Vagina (tissue), 2 donors: ENCODE measurements at regions not wholly inside any gene's neighbourhood (a gene's known extent, or its start where the extent isn't known, plus 50 kb on each side); places are given as distances from the start of the nearest gene placed in this dataset.

Source experiments
- DNase-seq, 2 donors: peaks; one replicate each; pipeline ENCODE4 v3.0.0-alpha.2; 2017; ENCODE audit errors: extremely low spot score in 2 of 2
- H3K27ac ChIP-seq: fragments of 200-600 bp; sonication (generic); one replicate; pipeline ENCODE4 v1.5.1; 2019
- H3K27me3 ChIP-seq: fragments of 200-600 bp; sonication (generic); one replicate; pipeline ENCODE4 v1.5.1; 2019
- H3K36me3 ChIP-seq, 2 donors: fragments of 200-600 bp; sonication (generic); one replicate each; pipeline ENCODE4 v1.5.1; 2017 to 2019
- H3K4me1 ChIP-seq: fragments of 200-600 bp; sonication (generic); one replicate; pipeline ENCODE4 v1.5.1; 2019
- H3K4me3 ChIP-seq, 2 donors: fragments of 200-600 bp; sonication (generic); 1 replicate in 1 of 2; 2 replicates in 1 of 2; pipeline ENCODE4 v1.5.1; 2016 to 2019
- H3K9me3 ChIP-seq: fragments of 200-600 bp; sonication (generic); one replicate; pipeline ENCODE4 v1.5.1; 2019
- CTCF ChIP-seq, 3 experiments: fragments of 450-650 bp in 2 of 3; fragments of 200-600 bp in 1 of 3; sonication (generic) in 1 of 3; IDR thresholded peaks; one replicate each; pipeline ENCODE4 v1.5.1; 2017 to 2019; ENCODE audit warnings: antibody characterized with exemption in 3 of 3, mild to moderate bottlenecking in 2 of 3, moderate library complexity in 2 of 3
- POLR2A ChIP-seq, 2 donors: fragments of 450-650 bp; IDR thresholded peaks; one replicate each; pipeline ENCODE4 v1.6.1; 2017; ENCODE audit warnings: antibody characterized with exemption in 2 of 2, mild to moderate bottlenecking in 2 of 2, moderate library complexity in 2 of 2
- POLR2AphosphoS5 ChIP-seq, 2 donors: sonication (generic); formaldehyde crosslinking; IDR thresholded peaks; one replicate each; pipeline ENCODE4 v1.9.0; 2017; ENCODE audit warnings: antibody characterized with exemption in 2 of 2, mild to moderate bottlenecking in 2 of 2, low read depth in 1 of 2; ENCODE audit not compliant: insufficient read depth in 1 of 2
- intact Hi-C: fragments of 100-400 bp; cut with DNase I; formaldehyde crosslinking; loops from one replicate; pipeline ENCODE4 v1.15.1; 2023

- Histone ChIP-seq H3K4me1 (no peaks in the 10 kb centered on the region), H3K9me3 (no peaks in the 10 kb centered on the region), H3K27me3 (no peaks in the 10 kb centered on the region), H3K36me3 (no peaks in the 10 kb centered on the region), H3K4me3 (no peak overlapping the region), H3K27ac (no peak overlapping the region)
- no peak for TF ChIP-seq POLR2AphosphoS5 (IDR thresholded peaks at IDR 0.05; ENCODE audit: insufficient read depth in 1 of 2, low read depth in 1 of 2)
- no peak for TF ChIP-seq POLR2A (IDR thresholded peaks at IDR 0.05)
- TF ChIP-seq CTCF (IDR thresholded peaks at IDR 0.05), result no peak
- intact Hi-C loops, result no loop called here
- no peak for DNase-seq
Observed at GRCh38 chr1:214791961-214792360, 189.0 kb downstream of the CENPF start.

GRCh38 chr1:214792527-214793186 is 189.7 kb downstream of the CENPF start:
- Histone ChIP-seq H3K4me1 (no peaks in the 10 kb centered on the region), H3K27ac (no peak overlapping the region), H3K36me3 (no peaks in the 10 kb centered on the region), H3K27me3 (no peaks in the 10 kb centered on the region), H3K9me3 (no peaks in the 10 kb centered on the region), H3K4me3 (no peak overlapping the region)
- TF ChIP-seq POLR2AphosphoS5 (IDR thresholded peaks at IDR 0.05; ENCODE audit: insufficient read depth in 1 of 2, low read depth in 1 of 2) (no peak), POLR2A (IDR thresholded peaks at IDR 0.05) (no peak), CTCF (IDR thresholded peaks at IDR 0.05) (no peak)
- intact Hi-C loops, result no loop called here
- DNase-seq, result no peak

- H3K9me3 ChIP-seq, result no peaks in the 10 kb centered on the region
- TF ChIP-seq CTCF (IDR thresholded peaks at IDR 0.05) (no peak), POLR2A (IDR thresholded peaks at IDR 0.05) (no peak), POLR2AphosphoS5 (IDR thresholded peaks at IDR 0.05; ENCODE audit: insufficient read depth in 1 of 2, low read depth in 1 of 2) (no peak)
- DNase-seq, result no peak
- H3K4me1 ChIP-seq, result no peaks in the 10 kb centered on the region
- no peaks in the 10 kb centered on the region for H3K36me3 ChIP-seq
- H3K27ac ChIP-seq, result no peak overlapping the region
- intact Hi-C loops, result no loop called here
- no peak overlapping the region for H3K4me3 ChIP-seq
- H3K27me3 ChIP-seq, result no peaks in the 10 kb centered on the region
Observed at GRCh38 chr1:214793708-214794107, 190.7 kb downstream of the CENPF start.

- no peak for DNase-seq
- Histone ChIP-seq H3K27me3 (no peaks in the 10 kb centered on the region), H3K4me1 (no peaks in the 10 kb centered on the region), H3K27ac (no peak overlapping the region), H3K36me3 (no peaks in the 10 kb centered on the region), H3K4me3 (no peak overlapping the region), H3K9me3 (no peaks in the 10 kb centered on the region)
- TF ChIP-seq POLR2AphosphoS5 (IDR thresholded peaks at IDR 0.05; ENCODE audit: insufficient read depth in 1 of 2, low read depth in 1 of 2) (no peak), POLR2A (IDR thresholded peaks at IDR 0.05) (no peak), CTCF (IDR thresholded peaks at IDR 0.05) (no peak)
- intact Hi-C loops, result no loop called here
Observed at GRCh38 chr1:214801191-214801590, 198.2 kb downstream of the CENPF start.

GRCh38 chr1:214808845-214809460 is 206.0 kb downstream of the CENPF start:
- TF ChIP-seq POLR2A (IDR thresholded peaks at IDR 0.05) (no peak), POLR2AphosphoS5 (IDR thresholded peaks at IDR 0.05; ENCODE audit: insufficient read depth in 1 of 2, low read depth in 1 of 2) (no peak), CTCF (IDR thresholded peaks at IDR 0.05) (no peak)
- H3K27me3 ChIP-seq, result no peaks in the 10 kb centered on the region
- H3K4me3 ChIP-seq, result no peak overlapping the region
- intact Hi-C loops, result no loop called here
- H3K9me3 ChIP-seq, result no peaks in the 10 kb centered on the region
- no peak for DNase-seq
- H3K27ac ChIP-seq, result no peak overlapping the region
- no peaks in the 10 kb centered on the region for H3K36me3 ChIP-seq
- no peaks in the 10 kb centered on the region for H3K4me1 ChIP-seq
